ENCODE measurements at regions not wholly inside any gene's neighbourhood (a gene's known extent, or its start where the extent isn't known, plus 50 kb on each side); places are given as distances from the start of the nearest gene placed in this dataset.
"Not testable (repeated sequence)": the region's sequence is repeated elsewhere in the genome, so short reads cannot be mapped to it uniquely, and the experiment has no call there.

DNA sequence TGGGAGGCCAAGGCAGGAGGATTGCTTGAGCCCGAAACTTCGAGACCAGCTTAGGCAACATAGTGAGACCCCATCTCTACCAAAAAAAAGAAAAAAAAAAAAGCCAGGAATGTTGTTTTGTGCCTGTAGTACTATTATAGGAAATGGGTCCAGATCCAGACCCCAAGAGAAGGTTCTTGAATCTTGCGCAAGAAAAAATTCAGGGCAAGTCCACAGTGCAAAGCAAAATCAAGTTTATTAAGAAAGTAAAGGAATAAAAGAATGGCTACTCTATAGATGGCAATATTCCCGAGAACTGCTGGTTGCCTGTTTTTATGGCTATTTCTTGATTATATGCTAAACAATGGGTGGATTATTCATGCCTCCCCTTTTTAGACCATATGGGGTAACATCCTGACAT is 51.2 kb upstream of the RDX start:
- DNase-seq (ENCODE audit: low spot score) = no peak

DNA sequence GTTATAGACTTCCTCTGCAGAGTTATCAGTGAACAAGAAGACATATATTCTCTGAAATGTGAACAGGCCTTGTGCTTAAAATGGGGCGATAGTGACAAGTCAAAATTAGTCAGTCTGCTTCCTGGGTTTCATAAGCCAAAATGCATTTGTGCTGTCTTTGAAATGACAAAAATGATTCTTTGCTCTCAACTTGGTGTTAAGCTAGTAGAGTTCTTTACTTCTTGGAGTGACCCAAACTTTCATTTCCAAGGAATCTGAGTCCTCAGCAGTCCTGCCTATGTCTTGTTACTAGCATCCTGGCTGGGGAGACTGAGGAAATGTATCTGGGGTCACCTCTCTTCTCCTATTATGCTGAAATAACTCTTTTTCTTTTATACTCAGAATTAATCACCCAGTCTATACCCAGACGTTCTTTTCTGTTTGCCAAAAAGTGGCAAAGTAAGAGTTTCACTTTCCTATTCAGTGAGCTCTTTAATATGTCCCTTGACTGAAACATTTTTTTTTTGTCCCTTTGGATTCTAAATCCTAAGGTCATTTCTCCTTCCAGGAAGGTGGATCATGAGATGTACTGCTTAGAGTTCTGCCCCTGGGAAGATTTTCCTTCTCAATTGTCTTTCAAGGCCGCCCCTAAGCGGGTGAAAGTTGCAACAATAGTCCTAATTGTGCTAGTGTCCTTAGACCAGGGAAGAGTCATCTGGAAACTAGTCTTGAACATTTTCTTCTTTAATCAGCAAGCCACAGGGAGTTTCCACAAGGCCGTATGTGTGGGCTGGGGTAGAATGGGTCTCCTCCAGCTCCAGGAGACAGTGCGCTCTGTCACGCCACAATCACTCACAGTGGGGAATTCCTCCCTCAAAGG is 53.0 kb upstream of the RDX start:
- DNase-seq (ENCODE audit: low spot score) = no peak

DNA sequence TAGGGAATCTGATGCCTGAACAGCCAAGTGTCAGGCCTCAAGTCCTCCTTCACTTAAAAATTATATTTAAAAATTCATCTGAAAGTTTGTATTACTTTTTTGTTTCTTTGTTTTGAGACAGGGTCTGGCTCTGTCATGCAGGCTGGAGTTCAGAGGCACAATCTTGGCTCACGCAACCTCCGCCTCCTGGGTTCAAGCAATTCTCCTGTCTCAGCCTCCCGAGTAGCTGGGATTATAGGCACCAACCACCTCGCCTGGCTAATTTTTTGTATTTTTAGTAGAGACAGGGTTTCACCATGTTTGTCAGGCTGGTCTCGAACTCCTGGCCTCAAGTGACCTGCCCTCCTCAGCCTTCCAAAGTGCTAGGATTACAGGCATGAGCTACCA is 53.6 kb upstream of the RDX start:
- DNase-seq (ENCODE audit: low spot score) = not testable (repeated sequence)

DNA sequence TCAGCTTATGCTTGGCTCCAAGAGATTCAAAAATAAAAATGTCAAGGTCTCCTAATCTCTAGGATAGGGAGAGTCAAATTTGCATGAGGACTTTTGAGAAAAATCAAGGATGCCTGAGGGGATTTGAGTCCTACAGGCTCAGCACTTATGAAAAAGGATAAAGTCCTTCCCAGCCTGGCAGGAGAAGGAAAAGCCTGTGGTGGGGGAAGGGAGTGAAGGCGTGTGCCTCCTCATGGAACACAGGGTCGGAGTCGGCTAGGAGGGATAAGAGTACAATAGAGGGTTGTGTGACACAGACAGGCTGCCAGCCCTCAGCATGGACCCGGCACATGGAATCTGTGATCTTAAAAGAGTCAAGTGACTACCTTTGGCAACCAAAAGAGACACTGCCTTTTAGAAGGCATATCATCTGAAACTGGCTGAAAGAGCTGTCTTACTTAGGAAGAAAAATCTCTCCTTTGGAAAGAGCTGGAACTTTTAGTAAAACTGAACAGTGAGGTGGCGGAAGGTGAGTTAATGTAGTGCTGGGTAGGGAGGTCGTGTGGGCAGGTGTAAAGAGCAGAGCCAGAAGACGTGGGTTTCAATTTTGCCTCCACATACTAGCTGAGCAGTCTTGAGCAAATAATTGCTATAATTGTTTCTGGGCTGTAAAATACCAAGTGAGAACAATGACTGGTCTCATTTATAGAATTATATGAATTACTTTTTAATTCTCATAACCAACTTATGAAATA is 58.8 kb upstream of the RDX start:
- no peak for DNase-seq (ENCODE audit: low spot score)

DNA sequence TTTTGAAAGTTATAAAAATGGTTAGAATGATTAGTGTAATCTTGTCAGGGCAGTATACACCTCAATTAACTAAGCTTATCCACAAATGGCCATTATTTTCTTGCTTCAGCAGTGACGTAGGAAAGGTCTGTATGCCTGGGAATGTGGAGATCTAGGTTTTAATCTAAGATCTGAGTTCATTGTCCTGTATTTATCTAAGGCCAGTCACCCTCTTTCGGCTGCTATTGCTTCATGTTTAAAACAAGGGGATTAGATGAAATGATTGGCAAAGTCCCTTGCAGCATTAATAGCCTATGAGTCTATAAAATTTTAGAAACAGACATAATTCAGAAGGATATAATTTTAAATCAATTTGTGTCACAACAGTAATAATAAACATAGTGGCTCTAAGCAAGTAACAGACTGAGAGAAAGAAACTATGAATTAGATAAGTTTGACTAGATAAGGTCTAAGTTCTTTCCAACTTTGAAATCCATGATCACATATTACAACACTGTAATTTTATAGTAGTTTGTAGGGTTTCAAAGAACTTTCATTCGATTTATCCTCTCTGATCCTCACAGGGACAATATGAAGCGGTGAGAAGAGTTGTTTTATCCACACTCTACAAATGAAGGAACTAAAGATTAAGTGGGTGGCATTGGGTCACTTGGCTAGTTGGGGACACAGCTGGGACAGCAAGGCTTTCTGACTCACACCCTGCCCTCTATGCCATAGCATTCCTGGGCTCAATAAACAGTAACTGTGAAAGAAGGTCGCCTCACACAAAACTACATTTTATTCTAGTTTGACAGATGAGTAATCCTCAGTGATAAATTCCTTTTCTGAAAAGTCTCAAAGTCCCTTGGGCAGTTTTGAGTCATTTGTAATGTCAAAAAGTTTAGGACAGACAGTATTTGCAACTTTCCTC is 60.6 kb upstream of the RDX start:
- DNase-seq (ENCODE audit: low spot score) = no peak

DNA sequence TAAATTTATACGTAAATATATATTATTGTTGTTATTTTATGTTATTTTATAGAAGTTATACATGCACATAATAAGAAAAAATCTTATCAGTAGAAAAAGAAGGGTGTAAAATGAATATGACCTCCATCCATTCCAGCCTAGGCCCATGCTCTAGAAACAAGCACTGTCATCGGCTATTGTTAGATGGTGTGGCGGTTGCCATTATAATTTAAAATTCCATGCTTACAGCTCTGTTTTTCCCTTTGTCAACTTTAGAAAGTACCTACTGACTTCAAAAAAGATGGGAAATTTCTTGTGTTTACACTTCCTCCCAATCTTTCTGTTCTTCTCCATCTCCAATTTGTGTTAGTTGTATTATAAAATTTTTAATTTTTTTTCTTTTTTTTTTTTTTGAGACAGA is 61.9 kb upstream of the RDX start:
- DNase-seq (ENCODE audit: low spot score) = no peak

DNA sequence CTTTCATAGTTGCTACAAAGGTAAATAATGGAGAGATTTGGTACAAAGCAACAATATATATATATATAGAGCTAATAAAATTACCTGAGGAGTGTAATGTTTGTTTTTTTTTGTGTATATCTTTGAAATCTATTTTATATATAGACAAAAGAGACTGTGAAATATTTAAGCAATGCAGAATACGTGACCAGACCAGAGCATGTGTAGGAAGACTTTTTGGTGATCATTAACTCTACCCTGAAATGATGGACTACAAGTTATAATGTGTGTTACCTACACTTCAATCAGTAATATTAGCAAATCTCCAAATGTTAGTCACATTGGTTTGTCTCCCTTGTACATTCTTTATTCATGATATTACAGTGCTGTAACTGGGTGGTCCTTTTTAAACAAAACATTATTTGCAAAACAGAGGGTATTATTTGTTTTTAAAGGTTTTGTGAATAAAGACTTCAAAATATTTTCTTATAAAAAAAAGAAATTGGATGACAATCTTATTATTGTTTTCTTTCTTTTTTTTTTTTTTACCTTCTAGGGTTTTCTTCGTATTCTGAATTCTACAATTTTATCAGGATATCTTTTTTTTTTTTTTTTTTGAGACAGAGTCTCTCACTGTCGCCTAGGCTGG is 64.5 kb upstream of the RDX start:
- not testable (repeated sequence) for DNase-seq (ENCODE audit: low spot score)

DNA sequence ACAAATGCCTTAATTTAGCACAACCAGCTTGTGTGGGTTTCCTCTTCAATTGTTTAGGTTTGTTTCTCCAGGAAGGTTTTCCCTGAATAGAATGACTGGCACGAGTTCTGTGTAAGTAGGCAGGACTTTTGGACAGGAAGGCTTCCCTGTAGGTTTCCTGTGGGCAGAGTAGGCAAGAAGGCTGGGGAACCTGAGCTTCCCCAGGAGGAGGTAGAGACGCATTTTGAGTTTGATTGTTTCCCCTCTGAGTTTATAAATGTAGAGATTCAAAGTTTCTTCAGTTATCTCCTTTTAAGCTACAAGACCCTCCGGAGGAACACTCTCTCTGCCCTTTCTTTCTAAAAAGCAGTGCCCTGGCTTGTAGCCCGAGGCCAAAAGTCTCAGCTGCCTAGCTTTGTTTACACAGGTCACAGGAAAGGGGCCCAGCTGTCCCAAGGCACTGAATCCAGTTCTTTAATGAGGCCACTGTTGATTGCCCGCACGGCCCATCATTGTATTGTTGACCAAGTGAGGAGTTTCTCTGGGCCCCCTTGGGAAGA is 66.6 kb upstream of the RDX start:
- DNase-seq (ENCODE audit: low spot score) = no peak

DNA sequence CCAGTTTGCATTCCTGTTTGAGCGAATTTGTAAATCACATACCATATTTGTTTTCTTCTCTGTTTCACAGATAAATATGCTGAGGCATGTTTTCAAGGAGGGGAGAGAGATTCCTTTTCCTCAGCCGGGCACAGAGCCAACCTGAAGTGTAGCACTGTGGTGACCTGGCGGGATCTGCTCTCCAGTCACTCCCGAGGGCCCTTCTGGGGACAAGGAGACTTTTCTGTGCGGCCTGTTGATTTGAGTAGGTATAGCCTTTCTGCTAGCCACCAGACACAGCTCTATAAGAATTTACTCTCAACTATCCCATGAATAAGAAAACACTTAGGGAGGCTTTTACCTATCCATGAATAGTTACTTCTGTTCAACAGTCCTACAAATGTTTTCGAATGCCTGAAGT is 63.5 kb upstream of the FDX1 start:
- DNase-seq (ENCODE audit: low spot score) = no peak

DNA sequence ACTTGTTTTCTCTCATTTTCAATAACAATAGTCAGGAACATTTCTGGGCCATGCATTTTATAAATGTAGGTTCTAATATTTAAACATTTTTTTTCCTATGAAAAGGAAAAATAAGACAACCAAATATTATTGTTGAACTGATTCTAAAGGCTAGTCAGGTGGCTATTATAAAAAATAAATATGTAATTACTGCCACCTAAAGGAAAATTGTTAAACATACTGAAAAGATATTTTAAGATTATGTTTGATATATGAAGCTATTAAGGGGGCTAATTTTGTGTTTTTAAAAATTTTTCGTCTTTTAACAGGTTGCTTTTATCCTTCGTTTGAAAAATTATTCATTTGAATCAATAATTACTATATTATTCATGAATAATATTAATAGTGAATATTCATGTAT is 62.2 kb upstream of the FDX1 start:
- no peak for DNase-seq (ENCODE audit: low spot score)

DNA sequence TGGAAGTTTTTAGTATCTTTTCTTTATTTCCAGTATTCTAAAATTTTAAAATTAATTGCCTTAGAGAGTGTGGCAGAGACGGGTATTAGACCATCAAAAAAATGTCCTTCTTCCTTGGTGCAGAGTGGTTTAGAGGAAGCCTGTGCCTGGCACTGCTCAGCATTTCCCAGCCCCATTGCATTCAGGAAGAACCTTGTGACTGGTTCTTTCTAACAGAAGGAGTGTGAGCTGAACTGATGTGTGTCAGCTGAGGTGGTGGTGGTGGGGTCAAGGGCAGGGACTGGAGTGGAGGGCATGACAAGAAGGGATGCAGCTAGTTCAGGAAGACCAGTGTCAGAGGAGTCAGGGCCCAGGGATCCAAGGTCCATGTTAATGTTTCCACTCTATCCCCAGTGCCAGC is 58.7 kb upstream of the FDX1 start:
- no peak for DNase-seq (ENCODE audit: low spot score)

DNA sequence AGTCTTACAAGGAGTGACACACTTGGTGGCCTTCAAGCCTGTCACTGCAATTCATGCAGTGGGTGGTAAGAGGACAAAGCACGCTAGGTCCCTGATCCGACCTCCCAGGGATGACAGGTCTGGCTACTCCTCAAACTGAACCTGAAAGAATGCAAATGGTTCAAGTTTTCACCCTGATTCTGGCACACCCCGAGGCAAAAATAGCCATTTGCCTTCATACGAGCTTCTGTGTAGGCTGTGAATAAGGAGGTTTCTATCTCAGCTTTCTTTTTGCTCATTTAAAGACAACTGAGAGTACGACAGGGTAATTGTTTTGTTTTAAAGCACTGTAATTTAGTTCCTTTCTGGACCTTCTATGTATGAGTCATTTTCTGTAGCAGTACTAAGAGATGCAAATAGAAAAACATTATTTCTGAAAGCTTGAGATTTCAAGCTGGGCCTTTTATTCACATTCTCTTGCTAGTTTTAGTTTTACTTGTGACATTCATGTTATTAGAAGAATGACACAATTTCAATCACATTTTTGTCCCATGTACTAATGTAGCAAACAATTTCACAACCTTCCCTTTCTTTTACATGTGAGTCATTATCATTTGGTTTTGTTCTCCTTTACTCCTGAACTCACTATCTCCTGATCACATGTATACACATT is 56.6 kb upstream of the FDX1 start:
- DNase-seq (ENCODE audit: low spot score) = no peak

DNA sequence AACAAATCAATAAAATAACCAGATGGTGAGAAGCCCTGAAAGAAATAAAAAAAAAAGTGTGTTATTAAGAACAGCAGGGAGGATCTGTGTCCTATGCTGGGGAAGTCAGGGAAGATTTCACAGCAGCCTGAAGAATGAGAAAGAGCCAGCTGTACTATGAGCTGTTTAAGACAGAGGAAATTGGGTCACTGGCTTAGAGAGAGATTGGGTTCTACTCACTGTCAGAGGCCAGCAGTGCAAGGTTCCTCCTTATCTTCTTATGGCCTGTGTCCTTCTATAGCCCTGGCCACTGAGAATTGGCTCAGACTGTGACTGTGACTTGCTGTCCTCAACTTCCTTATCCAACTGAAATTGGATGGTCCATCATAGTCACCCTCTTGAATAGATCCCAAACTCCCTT is 54.8 kb upstream of the FDX1 start:
- no peak for DNase-seq (ENCODE audit: low spot score)

DNA sequence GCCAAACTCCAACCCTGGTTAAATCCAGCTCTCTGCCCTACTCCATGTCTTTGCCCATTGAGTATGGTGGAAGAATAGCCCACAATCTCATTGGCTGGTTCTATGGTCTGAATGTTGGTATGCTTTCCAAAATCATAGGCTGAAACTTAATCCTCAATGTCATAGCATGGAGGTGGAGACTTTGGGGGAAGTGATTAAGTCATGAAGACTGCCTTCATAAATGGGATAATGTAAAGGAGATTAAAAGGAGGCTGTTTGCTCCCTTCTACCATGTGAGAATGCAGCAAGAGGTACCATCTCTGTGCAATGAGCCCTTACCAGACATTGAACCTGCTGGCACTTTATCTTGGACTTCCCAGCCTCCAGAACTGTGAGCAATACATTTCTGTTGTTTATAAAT is 54.4 kb upstream of the FDX1 start:
- no peak for DNase-seq (ENCODE audit: low spot score)

DNA sequence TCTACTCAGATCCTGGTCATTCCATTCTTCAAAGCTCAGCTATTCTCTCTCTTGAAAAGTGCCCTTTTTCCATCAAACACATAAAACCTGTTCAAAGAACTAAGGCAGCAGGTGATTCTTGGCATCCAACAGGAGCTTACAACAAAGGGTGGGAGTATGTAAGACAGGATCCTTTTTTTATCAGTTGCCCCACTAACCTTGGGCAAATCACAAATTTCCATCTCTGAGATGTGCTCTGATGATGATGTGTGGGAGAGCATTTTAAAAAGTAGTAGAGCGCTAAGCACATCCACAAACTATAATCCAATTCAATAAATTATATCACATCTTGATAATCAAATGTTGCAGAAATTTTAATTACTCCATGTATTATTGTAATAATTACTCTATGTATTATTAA is 53.7 kb upstream of the FDX1 start:
- no peak for DNase-seq (ENCODE audit: low spot score)

DNA sequence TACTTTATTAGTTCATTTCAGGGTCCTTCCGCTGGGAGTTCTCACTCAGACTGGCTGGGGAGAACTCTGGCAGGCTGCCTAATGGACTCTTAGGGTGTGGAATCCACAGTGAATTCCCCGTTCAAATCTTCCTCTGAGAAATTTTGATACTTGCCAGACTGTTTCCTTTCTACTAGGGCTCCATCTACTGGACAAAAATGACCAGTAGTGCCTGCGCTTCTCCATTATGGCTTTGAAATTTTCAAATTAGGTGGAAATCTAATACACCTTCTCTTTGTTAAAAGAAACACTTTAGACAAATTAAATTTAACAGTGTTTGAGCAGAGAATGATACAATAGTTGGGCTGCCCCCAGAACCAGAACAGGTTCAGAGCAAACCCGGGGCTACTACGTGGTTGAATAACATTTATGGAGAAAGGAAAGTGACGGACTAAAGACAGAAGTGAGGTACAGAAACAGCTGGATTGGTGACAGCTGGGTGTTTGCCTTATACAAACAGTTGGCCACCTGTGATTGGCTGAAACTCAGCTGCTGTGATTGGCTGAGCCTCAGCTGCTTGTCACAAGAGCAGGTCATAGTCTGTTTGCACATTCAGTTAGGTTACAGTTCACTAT is 52.9 kb upstream of the FDX1 start:
- peak; percentile 74 for DNase-seq (ENCODE audit: low spot score)

DNA sequence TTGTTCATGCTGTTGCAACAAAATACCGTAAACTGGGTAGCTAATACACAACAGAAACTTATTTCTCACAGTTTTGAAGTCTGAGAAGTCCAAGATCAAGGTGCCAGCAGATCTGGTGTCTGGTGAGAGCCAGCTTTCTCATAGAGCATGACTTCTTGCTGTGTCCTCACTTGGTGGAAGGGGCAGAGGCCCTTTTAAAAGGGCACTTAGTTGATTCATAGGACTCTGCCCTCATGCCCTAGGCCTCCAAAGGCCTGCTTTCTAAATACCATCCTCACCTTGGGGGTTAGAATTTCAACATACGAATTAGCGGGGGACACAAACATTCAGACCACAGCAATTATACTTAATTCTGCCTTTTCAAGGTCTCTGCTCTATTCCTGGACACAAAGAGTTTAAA is 52.3 kb upstream of the FDX1 start:
- no peak for DNase-seq (ENCODE audit: low spot score)

DNA sequence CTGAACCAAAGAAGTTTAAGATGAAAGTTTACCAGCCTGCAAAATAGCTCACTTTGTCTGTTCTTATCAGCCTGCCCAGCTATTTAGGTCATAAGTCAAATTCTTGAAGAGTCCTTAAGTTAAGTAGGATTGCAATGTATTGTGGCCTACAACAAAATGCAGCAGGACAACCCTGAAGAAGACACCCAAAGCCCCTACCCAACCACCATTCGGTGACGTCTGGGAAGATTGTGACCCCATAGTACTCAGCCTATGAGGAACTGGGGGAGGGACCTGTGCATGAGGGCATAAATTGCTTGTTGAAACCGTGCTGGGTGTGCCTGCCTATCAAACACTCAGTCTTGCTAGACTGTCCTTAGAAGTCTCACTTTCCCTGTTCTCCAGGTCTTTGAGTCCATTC is 50.5 kb upstream of the FDX1 start:
- no peak for DNase-seq (ENCODE audit: low spot score)

DNA sequence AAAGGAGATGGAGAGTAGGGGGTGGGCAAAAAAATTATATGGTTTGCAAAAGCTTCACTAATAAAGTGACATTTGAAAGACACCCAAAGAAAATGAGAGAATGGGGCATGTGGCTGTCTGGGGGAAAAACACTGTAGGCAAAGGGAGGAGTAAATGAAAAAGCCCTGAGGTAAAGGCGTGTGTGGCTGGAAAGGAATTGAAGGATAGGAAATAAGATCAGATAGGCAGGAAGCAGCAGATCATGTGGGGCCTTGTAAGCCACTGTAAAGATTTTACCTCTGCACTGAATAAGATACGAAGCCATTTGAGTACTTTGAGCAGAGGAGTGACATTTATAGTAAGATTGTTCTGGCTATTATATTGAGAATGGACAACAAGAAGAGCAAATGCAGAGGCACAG is 49.8 kb upstream of the FDX1 start:
- no peak for DNase-seq (ENCODE audit: low spot score)

Measured in cerebellar cortex (tissue), 1 donor.